ENCODE measurements at regions not wholly inside any gene's neighbourhood (a gene's known extent, or its start where the extent isn't known, plus 50 kb on each side); places are given as distances from the start of the nearest gene placed in this dataset.

- no peak for DNase-seq (ENCODE audit: low read depth)
- H3K4me3 ChIP-seq (ENCODE audit: low read length): no peak overlapping the region
- TF ChIP-seq CTCF (conservative IDR thresholded peaks at IDR 0.05; ENCODE audit: low read depth, low read length): no peak
Measured at GRCh38 chr15:88391700-88392099, 75.5 kb downstream of the MRPL46 start.

GRCh38 chr15:88391006-88391405 lies 76.2 kb downstream of the MRPL46 start:
- no peak overlapping the region for H3K4me3 ChIP-seq (ENCODE audit: low read length)
- DNase-seq (ENCODE audit: low read depth): no peak
- TF ChIP-seq CTCF (conservative IDR thresholded peaks at IDR 0.05; ENCODE audit: low read depth, low read length): no peak

GRCh38 chr15:88390164-88390901 lies 76.9 kb downstream of the MRPL46 start:
- DNase-seq (ENCODE audit: low read depth): no peak
- no peak for TF ChIP-seq CTCF (conservative IDR thresholded peaks at IDR 0.05; ENCODE audit: low read depth, low read length)
- no peak overlapping the region for H3K4me3 ChIP-seq (ENCODE audit: low read length)

GRCh38 chr15:88389120-88389519 lies 78.1 kb downstream of the MRPL46 start:
- H3K4me3 ChIP-seq (ENCODE audit: low read length): no peak overlapping the region
- DNase-seq (ENCODE audit: low read depth): no peak
- no peak for TF ChIP-seq CTCF (conservative IDR thresholded peaks at IDR 0.05; ENCODE audit: low read depth, low read length)

GRCh38 chr15:88388686-88389085 lies 78.5 kb downstream of the MRPL46 start:
- no peak for TF ChIP-seq CTCF (conservative IDR thresholded peaks at IDR 0.05; ENCODE audit: low read depth, low read length)
- no peak for DNase-seq (ENCODE audit: low read depth)
- no peak overlapping the region for H3K4me3 ChIP-seq (ENCODE audit: low read length)

- no peak for TF ChIP-seq CTCF (conservative IDR thresholded peaks at IDR 0.05; ENCODE audit: low read depth, low read length)
Measured at GRCh38 chr15:88385078-88385700, 82.0 kb downstream of the MRPL46 start.

GRCh38 chr15:88383354-88383753 lies 83.8 kb downstream of the MRPL46 start:
- no peak overlapping the region for H3K4me3 ChIP-seq (ENCODE audit: low read length)
- DNase-seq (ENCODE audit: low read depth): no peak
- TF ChIP-seq CTCF (conservative IDR thresholded peaks at IDR 0.05; ENCODE audit: low read depth, low read length): no peak

More at GRCh38 chr15:88385078-88385700, 82.0 kb downstream of the MRPL46 start:
- H3K4me3 ChIP-seq (ENCODE audit: low read length): no peak overlapping the region
- DNase-seq (ENCODE audit: low read depth): no peak
